WTC11 (cell line): ENCODE measurements at regions not wholly inside any gene's neighbourhood (a gene's known extent, or its start where the extent isn't known, plus 50 kb on each side); places are given as distances from the start of the nearest gene placed in this dataset.

Source experiments
- CREB1 ChIP-seq: sonication (generic); formaldehyde crosslinking; IDR thresholded peaks from 2 replicates; pipeline ENCODE4 v1.8.0; 2023; ENCODE audit warnings: mild to moderate bottlenecking, missing genetic modification reagents
- E2F4 ChIP-seq: sonication (generic); formaldehyde crosslinking; IDR thresholded peaks from 2 replicates; pipeline ENCODE4 v1.8.1; 2022; ENCODE audit warnings: low read depth, mild to moderate bottlenecking, moderate library complexity, missing genetic modification reagents, borderline replicate concordance
- ESRRA ChIP-seq: sonication (generic); formaldehyde crosslinking; IDR thresholded peaks from 2 replicates; pipeline ENCODE4 v1.8.1; 2022; ENCODE audit warnings: mild to moderate bottlenecking, missing genetic modification reagents, borderline replicate concordance
- RELA ChIP-seq: sonication (generic); formaldehyde crosslinking; IDR thresholded peaks from 2 replicates; pipeline ENCODE4 v1.8.1; 2022; ENCODE audit warnings: missing genetic modification reagents, mild to moderate bottlenecking, borderline replicate concordance
- USF2 ChIP-seq: sonication (generic); formaldehyde crosslinking; IDR thresholded peaks from 2 replicates; pipeline ENCODE4 v1.8.1; 2023; ENCODE audit warnings: mild to moderate bottlenecking, missing genetic modification reagents, moderate library complexity
- ZBTB21 ChIP-seq: sonication (generic); formaldehyde crosslinking; IDR thresholded peaks from 2 replicates; pipeline ENCODE4 v1.8.1; 2023; ENCODE audit warnings: mild to moderate bottlenecking, missing genetic modification reagents, borderline replicate concordance
- ZNF317 ChIP-seq: sonication (generic); formaldehyde crosslinking; IDR thresholded peaks from 2 replicates; pipeline ENCODE4 v1.8.1; 2023; ENCODE audit warnings: low read depth, mild to moderate bottlenecking, moderate library complexity, missing genetic modification reagents, borderline replicate concordance
- TF ChIP-seq, protein P1 (sequence below): fragments of 200-600 bp; IDR thresholded peaks from 2 replicates; pipeline ENCODE4 v1.8.0; 2022; ENCODE audit warnings: antibody characterized with exemption
- TF ChIP-seq, protein P2 (sequence below): sonication (generic); formaldehyde crosslinking; IDR thresholded peaks from 2 replicates; pipeline ENCODE4 v1.8.0; 2022; ENCODE audit warnings: mild to moderate bottlenecking, missing genetic modification reagents
- TF ChIP-seq, protein P3 (sequence below): sonication (generic); formaldehyde crosslinking; IDR thresholded peaks from 2 replicates; pipeline ENCODE4 v1.8.1; 2023; ENCODE audit warnings: mild to moderate bottlenecking, missing genetic modification reagents, moderate library complexity
- TF ChIP-seq, protein P4 (sequence below): sonication (generic); formaldehyde crosslinking; IDR thresholded peaks from 2 replicates; pipeline ENCODE4 v1.8.1; 2022; ENCODE audit warnings: low read depth, missing genetic modification reagents, borderline replicate concordance

DNA sequence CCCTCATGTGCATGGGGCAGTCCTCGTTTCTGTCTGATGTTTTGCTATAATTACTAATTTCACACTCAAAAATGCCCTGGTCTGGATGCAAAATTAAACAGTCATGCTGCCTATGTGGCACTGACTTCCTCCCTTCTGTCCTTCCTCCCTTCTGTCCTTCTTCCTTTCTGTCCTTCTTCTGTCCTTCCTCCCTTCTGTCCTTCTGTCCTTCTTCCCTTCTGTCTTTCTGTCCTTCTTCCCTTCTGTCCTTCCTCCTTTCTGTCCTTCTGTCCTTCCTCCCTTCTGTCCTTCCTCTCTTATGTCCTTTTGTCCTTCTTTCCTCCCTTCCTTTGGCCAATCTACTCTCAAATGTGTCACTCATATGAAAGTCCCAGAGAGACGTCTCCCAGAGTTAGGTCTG is 93.8 kb downstream of the IRF8 start:
- TF ChIP-seq E2F4 (CRISPR knock-in tag) = no peak
- TF ChIP-seq, protein P1, sequence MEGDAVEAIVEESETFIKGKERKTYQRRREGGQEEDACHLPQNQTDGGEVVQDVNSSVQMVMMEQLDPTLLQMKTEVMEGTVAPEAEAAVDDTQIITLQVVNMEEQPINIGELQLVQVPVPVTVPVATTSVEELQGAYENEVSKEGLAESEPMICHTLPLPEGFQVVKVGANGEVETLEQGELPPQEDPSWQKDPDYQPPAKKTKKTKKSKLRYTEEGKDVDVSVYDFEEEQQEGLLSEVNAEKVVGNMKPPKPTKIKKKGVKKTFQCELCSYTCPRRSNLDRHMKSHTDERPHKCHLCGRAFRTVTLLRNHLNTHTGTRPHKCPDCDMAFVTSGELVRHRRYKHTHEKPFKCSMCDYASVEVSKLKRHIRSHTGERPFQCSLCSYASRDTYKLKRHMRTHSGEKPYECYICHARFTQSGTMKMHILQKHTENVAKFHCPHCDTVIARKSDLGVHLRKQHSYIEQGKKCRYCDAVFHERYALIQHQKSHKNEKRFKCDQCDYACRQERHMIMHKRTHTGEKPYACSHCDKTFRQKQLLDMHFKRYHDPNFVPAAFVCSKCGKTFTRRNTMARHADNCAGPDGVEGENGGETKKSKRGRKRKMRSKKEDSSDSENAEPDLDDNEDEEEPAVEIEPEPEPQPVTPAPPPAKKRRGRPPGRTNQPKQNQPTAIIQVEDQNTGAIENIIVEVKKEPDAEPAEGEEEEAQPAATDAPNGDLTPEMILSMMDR = no peak
- no peak for TF ChIP-seq RELA
- no peak for TF ChIP-seq USF2 (CRISPR knock-in tag)
- no peak for TF ChIP-seq CREB1 (CRISPR knock-in tag)
- TF ChIP-seq, protein P2, sequence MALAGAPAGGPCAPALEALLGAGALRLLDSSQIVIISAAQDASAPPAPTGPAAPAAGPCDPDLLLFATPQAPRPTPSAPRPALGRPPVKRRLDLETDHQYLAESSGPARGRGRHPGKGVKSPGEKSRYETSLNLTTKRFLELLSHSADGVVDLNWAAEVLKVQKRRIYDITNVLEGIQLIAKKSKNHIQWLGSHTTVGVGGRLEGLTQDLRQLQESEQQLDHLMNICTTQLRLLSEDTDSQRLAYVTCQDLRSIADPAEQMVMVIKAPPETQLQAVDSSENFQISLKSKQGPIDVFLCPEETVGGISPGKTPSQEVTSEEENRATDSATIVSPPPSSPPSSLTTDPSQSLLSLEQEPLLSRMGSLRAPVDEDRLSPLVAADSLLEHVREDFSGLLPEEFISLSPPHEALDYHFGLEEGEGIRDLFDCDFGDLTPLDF (CRISPR knock-in tag) = no peak
- no peak for TF ChIP-seq ESRRA (CRISPR knock-in tag)
- no peak for TF ChIP-seq ZNF317 (CRISPR knock-in tag)
- no peak for TF ChIP-seq ZBTB21
- TF ChIP-seq, protein P3, sequence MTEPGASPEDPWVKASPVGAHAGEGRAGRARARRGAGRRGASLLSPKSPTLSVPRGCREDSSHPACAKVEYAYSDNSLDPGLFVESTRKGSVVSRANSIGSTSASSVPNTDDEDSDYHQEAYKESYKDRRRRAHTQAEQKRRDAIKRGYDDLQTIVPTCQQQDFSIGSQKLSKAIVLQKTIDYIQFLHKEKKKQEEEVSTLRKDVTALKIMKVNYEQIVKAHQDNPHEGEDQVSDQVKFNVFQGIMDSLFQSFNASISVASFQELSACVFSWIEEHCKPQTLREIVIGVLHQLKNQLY (CRISPR knock-in tag) = no peak
- TF ChIP-seq, protein P4, sequence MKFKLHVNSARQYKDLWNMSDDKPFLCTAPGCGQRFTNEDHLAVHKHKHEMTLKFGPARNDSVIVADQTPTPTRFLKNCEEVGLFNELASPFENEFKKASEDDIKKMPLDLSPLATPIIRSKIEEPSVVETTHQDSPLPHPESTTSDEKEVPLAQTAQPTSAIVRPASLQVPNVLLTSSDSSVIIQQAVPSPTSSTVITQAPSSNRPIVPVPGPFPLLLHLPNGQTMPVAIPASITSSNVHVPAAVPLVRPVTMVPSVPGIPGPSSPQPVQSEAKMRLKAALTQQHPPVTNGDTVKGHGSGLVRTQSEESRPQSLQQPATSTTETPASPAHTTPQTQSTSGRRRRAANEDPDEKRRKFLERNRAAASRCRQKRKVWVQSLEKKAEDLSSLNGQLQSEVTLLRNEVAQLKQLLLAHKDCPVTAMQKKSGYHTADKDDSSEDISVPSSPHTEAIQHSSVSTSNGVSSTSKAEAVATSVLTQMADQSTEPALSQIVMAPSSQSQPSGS (CRISPR knock-in tag) = no peak
